ENCODE measurements at regions not wholly inside any gene's neighbourhood (a gene's known extent, or its start where the extent isn't known, plus 50 kb on each side); places are given as distances from the start of the nearest gene placed in this dataset.
"Not testable (repeated sequence)": the region's sequence is repeated elsewhere in the genome, so short reads cannot be mapped to it uniquely, and the experiment has no call there.

- CTCF ChIA-PET = no interaction called here
- no peak overlapping the region for H3K4me3 Mint-ChIP-seq
Measured at GRCh38 chr3:63719796-63720445, 67.4 kb downstream of the SNTN start.

GRCh38 chr3:63720951-63721350 lies 68.5 kb downstream of the SNTN start:
- POLR2A ChIA-PET = not testable (repeated sequence)

More at GRCh38 chr3:63719796-63720445, 67.4 kb downstream of the SNTN start:
- no peaks in the 10 kb centered on the region for H3K4me1 ChIP-seq (ENCODE audit: insufficient read depth, low read length)
- H3K4me3 ChIP-seq (ENCODE audit: low read length) = no peak overlapping the region
- POLR2A ChIA-PET = interaction anchor here (0.7 kb wide), 1 partner anchor 41 kb away, joined by 5 read pairs; no protein-coding TSS in a partner anchor
- Mint-ChIP-seq H3K27me3 (peaks cover 5 to 10% of the 10 kb centered on the region in 2 donors), H3K27ac (no peak overlapping the region), H3K36me3 (no peaks in the 10 kb centered on the region), H3K4me1 (no peaks in the 10 kb centered on the region), H3K9me3 (peaks cover 0 to 16% (median 8%) of the 10 kb centered on the region in 5 donors)
- no peak overlapping the region for H3K27ac ChIP-seq (ENCODE audit: low read depth, low read length)
- H3K36me3 ChIP-seq (ENCODE audit: insufficient read depth, low read length) = no peaks in the 10 kb centered on the region
- DNase-seq = no peak
- no peaks in the 10 kb centered on the region for H3K9me3 ChIP-seq (ENCODE audit: low read length)
- no peaks in the 10 kb centered on the region for H3K27me3 ChIP-seq (ENCODE audit: insufficient read depth, low read length, poor library complexity, severe bottlenecking)

DNA sequence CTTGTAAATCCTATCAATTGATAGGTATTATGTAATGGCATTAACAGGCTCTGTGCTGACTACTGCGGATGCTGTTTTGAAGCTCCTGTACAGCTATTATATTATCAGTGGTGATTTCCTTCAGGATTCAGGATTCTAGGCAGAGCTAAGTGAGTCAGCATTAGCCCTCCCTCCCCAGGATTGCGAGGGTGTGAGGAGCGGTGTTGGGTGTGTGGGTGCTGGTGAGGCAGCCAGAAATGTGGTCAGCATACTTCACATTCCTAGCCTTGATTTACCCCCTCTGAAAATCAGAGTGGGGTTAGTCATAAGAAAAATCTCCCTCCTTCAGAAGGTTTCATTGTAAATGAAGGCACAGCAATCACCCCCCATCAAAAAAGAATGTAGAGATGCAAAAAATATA lies 72.5 kb downstream of the SNTN start:
- Histone ChIP-seq H3K27me3 (ENCODE audit: insufficient read depth, low read length, poor library complexity, severe bottlenecking) (no peaks in the 10 kb centered on the region), H3K27ac (ENCODE audit: low read depth, low read length) (no peak overlapping the region), H3K4me3 (ENCODE audit: low read length) (no peak overlapping the region), H3K4me1 (ENCODE audit: insufficient read depth, low read length) (no peaks in the 10 kb centered on the region), H3K36me3 (ENCODE audit: insufficient read depth, low read length) (no peaks in the 10 kb centered on the region), H3K9me3 (ENCODE audit: low read length) (no peaks in the 10 kb centered on the region)
- Mint-ChIP-seq H3K36me3 (no peaks in the 10 kb centered on the region), H3K4me3 (no peak overlapping the region), H3K4me1 (no peaks in the 10 kb centered on the region), H3K27ac (no peak overlapping the region), H3K27me3 (peaks cover 4 to 7% of the 10 kb centered on the region in 2 donors), H3K9me3 (peaks cover 0 to 15% (median 8%) of the 10 kb centered on the region in 5 donors)
- ChIA-PET POLR2A (no interaction called here), CTCF (no interaction called here)
- no peak for DNase-seq

More at GRCh38 chr3:63720951-63721350, 68.5 kb downstream of the SNTN start:
- H3K27ac Mint-ChIP-seq; H3K9me3 ChIP-seq (ENCODE audit: low read length); H3K4me1 ChIP-seq (ENCODE audit: insufficient read depth, low read length); H3K27me3 ChIP-seq (ENCODE audit: insufficient read depth, low read length, poor library complexity, severe bottlenecking); H3K36me3 ChIP-seq (ENCODE audit: insufficient read depth, low read length); H3K4me3 Mint-ChIP-seq; DNase-seq; H3K36me3 Mint-ChIP-seq; H3K4me3 ChIP-seq (ENCODE audit: low read length); H3K27ac ChIP-seq (ENCODE audit: low read depth, low read length); H3K4me1 Mint-ChIP-seq; CTCF ChIA-PET: not testable (repeated sequence)
- Mint-ChIP-seq H3K27me3 (peaks cover 8 to 10% of the 10 kb centered on the region in 2 donors), H3K9me3 (peaks cover 0 to 16% (median 8%) of the 10 kb centered on the region in 5 donors)

- POLR2A ChIA-PET = no interaction called here
- Mint-ChIP-seq H3K27me3 (peaks cover 0 to 8% of the 10 kb centered on the region in 2 donors), H3K9me3 (peaks cover 0 to 10% (median 2%) of the 10 kb centered on the region in 5 donors), H3K36me3 (no peaks in the 10 kb centered on the region), H3K4me3 (no peak overlapping the region), H3K4me1 (no peaks in the 10 kb centered on the region), H3K27ac (no peak overlapping the region)
- Histone ChIP-seq H3K4me1 (ENCODE audit: insufficient read depth, low read length) (no peaks in the 10 kb centered on the region), H3K4me3 (ENCODE audit: low read length) (no peak overlapping the region), H3K27me3 (ENCODE audit: insufficient read depth, low read length, poor library complexity, severe bottlenecking) (no peaks in the 10 kb centered on the region), H3K27ac (ENCODE audit: low read depth, low read length) (no peak overlapping the region), H3K36me3 (ENCODE audit: insufficient read depth, low read length) (no peaks in the 10 kb centered on the region), H3K9me3 (ENCODE audit: low read length) (no peaks in the 10 kb centered on the region)
- CTCF ChIA-PET = no interaction called here
- no peak for DNase-seq
Measured at GRCh38 chr3:63726656-63727055, 74.2 kb downstream of the SNTN start.

- H3K9me3 ChIP-seq (ENCODE audit: low read length) = no peaks in the 10 kb centered on the region
- CTCF ChIA-PET = no interaction called here
- H3K27ac ChIP-seq (ENCODE audit: low read depth, low read length) = no peak overlapping the region
- H3K4me3 ChIP-seq (ENCODE audit: low read length) = no peak overlapping the region
- H3K27me3 Mint-ChIP-seq = peaks cover 0 to 11% of the 10 kb centered on the region in 2 donors
- no peak overlapping the region for H3K27ac Mint-ChIP-seq
- no peaks in the 10 kb centered on the region for H3K36me3 Mint-ChIP-seq
- no peak for DNase-seq
- peaks cover 0 to 6% (median 0%) of the 10 kb centered on the region in 5 donors for H3K9me3 Mint-ChIP-seq
- no peaks in the 10 kb centered on the region for H3K27me3 ChIP-seq (ENCODE audit: insufficient read depth, low read length, poor library complexity, severe bottlenecking)
- H3K4me3 Mint-ChIP-seq = no peak overlapping the region
- no peaks in the 10 kb centered on the region for H3K4me1 Mint-ChIP-seq
- H3K4me1 ChIP-seq (ENCODE audit: insufficient read depth, low read length) = no peaks in the 10 kb centered on the region
- POLR2A ChIA-PET = no interaction called here
- H3K36me3 ChIP-seq (ENCODE audit: insufficient read depth, low read length) = no peaks in the 10 kb centered on the region
Measured at GRCh38 chr3:63727233-63727632, 74.8 kb downstream of the SNTN start.

- Mint-ChIP-seq H3K9me3 (peaks cover 0 to 2% (median 0%) of the 10 kb centered on the region in 5 donors), H3K27ac (no peak overlapping the region), H3K4me1 (no peaks in the 10 kb centered on the region), H3K36me3 (no peaks in the 10 kb centered on the region), H3K27me3 (peaks cover 0 to 7% of the 10 kb centered on the region in 2 donors), H3K4me3 (no peak overlapping the region)
- H3K9me3 ChIP-seq (ENCODE audit: low read length) = no peaks in the 10 kb centered on the region
- POLR2A ChIA-PET = no interaction called here
- no peak for DNase-seq
- no peaks in the 10 kb centered on the region for H3K27me3 ChIP-seq (ENCODE audit: insufficient read depth, low read length, poor library complexity, severe bottlenecking)
- CTCF ChIA-PET = no interaction called here
- no peak overlapping the region for H3K4me3 ChIP-seq (ENCODE audit: low read length)
- H3K27ac ChIP-seq (ENCODE audit: low read depth, low read length) = no peak overlapping the region
- H3K36me3 ChIP-seq (ENCODE audit: insufficient read depth, low read length) = no peaks in the 10 kb centered on the region
- H3K4me1 ChIP-seq (ENCODE audit: insufficient read depth, low read length) = no peaks in the 10 kb centered on the region
Measured at GRCh38 chr3:63731866-63732265, 79.4 kb downstream of the SNTN start.

GRCh38 chr3:63733278-63733677 lies 80.8 kb downstream of the SNTN start:
- H3K36me3 Mint-ChIP-seq; DNase-seq; H3K4me3 ChIP-seq (ENCODE audit: low read length); CTCF ChIA-PET; H3K9me3 Mint-ChIP-seq; POLR2A ChIA-PET; H3K27me3 ChIP-seq (ENCODE audit: insufficient read depth, low read length, poor library complexity, severe bottlenecking); H3K27ac ChIP-seq (ENCODE audit: low read depth, low read length); H3K36me3 ChIP-seq (ENCODE audit: insufficient read depth, low read length); H3K9me3 ChIP-seq (ENCODE audit: low read length); H3K4me1 Mint-ChIP-seq; H3K4me1 ChIP-seq (ENCODE audit: insufficient read depth, low read length); H3K4me3 Mint-ChIP-seq; H3K27me3 Mint-ChIP-seq; H3K27ac Mint-ChIP-seq: not testable (repeated sequence)

- H3K9me3 Mint-ChIP-seq; DNase-seq; H3K27ac Mint-ChIP-seq; H3K4me1 ChIP-seq (ENCODE audit: insufficient read depth, low read length); H3K27ac ChIP-seq (ENCODE audit: low read depth, low read length); H3K27me3 ChIP-seq (ENCODE audit: insufficient read depth, low read length, poor library complexity, severe bottlenecking); H3K4me3 ChIP-seq (ENCODE audit: low read length); H3K4me1 Mint-ChIP-seq; H3K36me3 Mint-ChIP-seq; H3K36me3 ChIP-seq (ENCODE audit: insufficient read depth, low read length); H3K4me3 Mint-ChIP-seq; POLR2A ChIA-PET; H3K9me3 ChIP-seq (ENCODE audit: low read length); CTCF ChIA-PET; H3K27me3 Mint-ChIP-seq: not testable (repeated sequence)
Measured at GRCh38 chr3:63734632-63735031, 82.2 kb downstream of the SNTN start.

GRCh38 chr3:63736757-63737156 lies 82.3 kb upstream of the C3orf49 start:
- H3K36me3 ChIP-seq (ENCODE audit: insufficient read depth, low read length); H3K27me3 ChIP-seq (ENCODE audit: insufficient read depth, low read length, poor library complexity, severe bottlenecking); CTCF ChIA-PET; H3K27ac ChIP-seq (ENCODE audit: low read depth, low read length); H3K9me3 Mint-ChIP-seq; POLR2A ChIA-PET; H3K4me1 Mint-ChIP-seq; H3K27ac Mint-ChIP-seq; H3K9me3 ChIP-seq (ENCODE audit: low read length); H3K27me3 Mint-ChIP-seq; H3K4me1 ChIP-seq (ENCODE audit: insufficient read depth, low read length); H3K4me3 ChIP-seq (ENCODE audit: low read length); DNase-seq; H3K4me3 Mint-ChIP-seq; H3K36me3 Mint-ChIP-seq: not testable (repeated sequence)
